GM23248 (cell line): ENCODE measurements at regions not wholly inside any gene's neighbourhood (a gene's known extent, or its start where the extent isn't known, plus 50 kb on each side); places are given as distances from the start of the nearest gene placed in this dataset.

Experiments
- EZH2 ChIP-seq: fragments of 200-600 bp; sonication (generic); IDR thresholded peaks from 2 replicates; pipeline ENCODE4 v1.6.1; 2018; ENCODE audit warnings: antibody characterized with exemption, mild to moderate bottlenecking; ENCODE audit not compliant: insufficient read depth, poor library complexity, severe bottlenecking
- EZH2phosphoT487 ChIP-seq: fragments of 200-600 bp; sonication (generic); IDR thresholded peaks from 2 replicates; pipeline ENCODE4 v1.6.1; 2018; ENCODE audit warnings: antibody characterized with exemption, moderate library complexity, mild to moderate bottlenecking, low read depth; ENCODE audit not compliant: insufficient read depth

DNA sequence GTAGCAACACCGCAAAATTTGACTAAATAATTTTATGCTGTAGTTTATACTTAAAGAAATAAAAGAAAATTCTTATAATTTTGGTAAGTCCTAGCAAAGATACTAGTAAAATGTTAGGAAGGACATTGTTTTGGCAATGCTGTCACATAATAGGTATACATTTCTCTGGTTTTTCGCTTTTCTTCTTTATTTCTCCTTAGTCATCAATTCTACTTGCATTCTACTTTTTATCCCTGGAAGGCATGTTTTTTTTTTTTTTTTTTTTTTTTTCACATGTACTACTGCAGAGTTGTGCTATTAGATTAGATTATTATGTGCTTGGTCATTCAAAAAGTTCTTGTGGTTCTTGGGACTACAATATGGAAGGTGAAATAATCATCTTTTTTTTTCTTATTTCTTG is 1421.2 kb downstream of the SI start:
- no peak for TF ChIP-seq EZH2
- TF ChIP-seq EZH2phosphoT487: no peak
